Activated naive CD4-positive, alpha-beta T cell treated with anti-CD3 and anti-CD28 coated beads for 36 hours (primary cell): ENCODE measurements at regions not wholly inside any gene's neighbourhood (a gene's known extent, or its start where the extent isn't known, plus 50 kb on each side); places are given as distances from the start of the nearest gene placed in this dataset.

ENCODE experiments used
- CTCF ChIA-PET: fragments of 350-600 bp; sonication (Branson Sonifier 250); formaldehyde crosslinking; loops from one replicate; lab custom pipeline; 2021; ENCODE audit warnings: antibody characterized with exemption; lab: Charles Lee
- DNase-seq: peaks from one replicate; pipeline ENCODE4 v3.0.0-alpha.2; 2020
- H3K27ac Mint-ChIP-seq: one replicate; pipeline ENCODE4 v1.8.0; 2021; ENCODE audit warnings: mild to moderate bottlenecking, mixed read lengths
- H3K27me3 Mint-ChIP-seq: one replicate; pipeline ENCODE4 v1.8.0; 2021; ENCODE audit warnings: low read depth, mixed read lengths
- H3K36me3 Mint-ChIP-seq: one replicate; pipeline ENCODE4 v1.8.0; 2021; ENCODE audit warnings: low read depth, mixed read lengths
- H3K4me1 Mint-ChIP-seq: one replicate; pipeline ENCODE4 v1.8.0; 2021; ENCODE audit warnings: low read depth, mixed read lengths
- H3K4me3 Mint-ChIP-seq: one replicate; pipeline ENCODE4 v1.8.0; 2021; ENCODE audit warnings: mild to moderate bottlenecking, moderate library complexity, mixed read lengths
- H3K9me3 Mint-ChIP-seq: one replicate; pipeline ENCODE4 v1.8.0; 2021; ENCODE audit warnings: mixed read lengths
- intact Hi-C: fragments of 100-400 bp; cut with micrococcal nuclease; formaldehyde crosslinking; loops from one replicate; pipeline ENCODE4 v1.15.1; 2023

- CTCF ChIA-PET = no interaction called here
- Mint-ChIP-seq H3K27ac (no peak overlapping the region), H3K27me3 (peaks cover 30% of the 10 kb centered on the region), H3K9me3 (no peaks in the 10 kb centered on the region), H3K36me3 (no peaks in the 10 kb centered on the region), H3K4me3 (no peak overlapping the region), H3K4me1 (no peaks in the 10 kb centered on the region)
- DNase-seq = no peak
- intact Hi-C loops = no loop called here
Observed at GRCh38 chr1:36591278-36591677, 108.6 kb upstream of the CSF3R start.

GRCh38 chr1:36590771-36591170 is 108.1 kb upstream of the CSF3R start:
- CTCF ChIA-PET = no interaction called here
- H3K27ac Mint-ChIP-seq = no peak overlapping the region
- H3K9me3 Mint-ChIP-seq = no peaks in the 10 kb centered on the region
- H3K4me1 Mint-ChIP-seq = no peaks in the 10 kb centered on the region
- intact Hi-C loops = no loop called here
- peaks cover 31% of the 10 kb centered on the region for H3K27me3 Mint-ChIP-seq
- no peak for DNase-seq
- H3K4me3 Mint-ChIP-seq = no peak overlapping the region
- no peaks in the 10 kb centered on the region for H3K36me3 Mint-ChIP-seq

- Mint-ChIP-seq H3K36me3 (no peaks in the 10 kb centered on the region), H3K4me1 (no peaks in the 10 kb centered on the region), H3K4me3 (no peak overlapping the region), H3K27ac (no peak overlapping the region), H3K27me3 (peaks cover 29% of the 10 kb centered on the region), H3K9me3 (no peaks in the 10 kb centered on the region)
- intact Hi-C loops = no loop called here
- CTCF ChIA-PET = no interaction called here
- DNase-seq = no peak
Observed at GRCh38 chr1:36590264-36590663, 107.6 kb upstream of the CSF3R start.

- CTCF ChIA-PET = no interaction called here
- no peak for DNase-seq
- Mint-ChIP-seq H3K27ac (no peak overlapping the region), H3K36me3 (no peaks in the 10 kb centered on the region), H3K9me3 (no peaks in the 10 kb centered on the region), H3K27me3 (peaks cover 27% of the 10 kb centered on the region), H3K4me1 (no peaks in the 10 kb centered on the region), H3K4me3 (no peak overlapping the region)
- intact Hi-C loops = no loop called here
Observed at GRCh38 chr1:36588972-36589371, 106.3 kb upstream of the CSF3R start.

- peaks cover 14% of the 10 kb centered on the region for H3K27me3 Mint-ChIP-seq
- CTCF ChIA-PET = interaction anchor here (0.6 to 3.9 kb wide), 2 partner anchors 9 kb away, joined by 3 to 19 read pairs; no protein-coding TSS in a partner anchor
Observed at GRCh38 chr1:36585569-36586548, 103.1 kb upstream of the CSF3R start.

GRCh38 chr1:36584874-36585453 is 102.3 kb upstream of the CSF3R start:
- no peak overlapping the region for H3K4me3 Mint-ChIP-seq
- no peak overlapping the region for H3K27ac Mint-ChIP-seq
- intact Hi-C loops = no loop called here
- H3K9me3 Mint-ChIP-seq = no peaks in the 10 kb centered on the region
- no peaks in the 10 kb centered on the region for H3K36me3 Mint-ChIP-seq
- H3K27me3 Mint-ChIP-seq = peaks cover 14% of the 10 kb centered on the region
- CTCF ChIA-PET = interaction anchor here (3.9 kb wide), 1 partner anchor 9 kb away, joined by 19 read pairs; no protein-coding TSS in a partner anchor
- DNase-seq = no peak
- no peaks in the 10 kb centered on the region for H3K4me1 Mint-ChIP-seq

More at GRCh38 chr1:36585569-36586548, 103.1 kb upstream of the CSF3R start:
- Mint-ChIP-seq H3K36me3 (no peaks in the 10 kb centered on the region), H3K4me3 (no peak overlapping the region), H3K9me3 (no peaks in the 10 kb centered on the region), H3K27ac (no peak overlapping the region), H3K4me1 (no peaks in the 10 kb centered on the region)
- DNase-seq = no peak
- intact Hi-C loops = no loop called here

GRCh38 chr1:36583980-36584782 is 101.5 kb upstream of the CSF3R start:
- CTCF ChIA-PET = interaction anchor here (0.6 to 1.1 kb wide), 2 partner anchors 11 to 31 kb away, joined by 3 read pairs; no protein-coding TSS in a partner anchor
- H3K27ac Mint-ChIP-seq = no peak overlapping the region
- intact Hi-C loops = no loop called here
- peaks cover 14% of the 10 kb centered on the region for H3K27me3 Mint-ChIP-seq
- DNase-seq = no peak
- no peaks in the 10 kb centered on the region for H3K9me3 Mint-ChIP-seq
- H3K36me3 Mint-ChIP-seq = no peaks in the 10 kb centered on the region
- H3K4me1 Mint-ChIP-seq = no peaks in the 10 kb centered on the region
- H3K4me3 Mint-ChIP-seq = no peak overlapping the region

- no peak for DNase-seq
- CTCF ChIA-PET = interaction anchor here (0.5 kb wide), 1 partner anchor 480 kb away, joined by 3 read pairs; no protein-coding TSS in a partner anchor
- H3K36me3 Mint-ChIP-seq = no peaks in the 10 kb centered on the region
- intact Hi-C loops = no loop called here
- H3K9me3 Mint-ChIP-seq = no peaks in the 10 kb centered on the region
- no peak overlapping the region for H3K27ac Mint-ChIP-seq
- no peaks in the 10 kb centered on the region for H3K4me1 Mint-ChIP-seq
- no peak overlapping the region for H3K4me3 Mint-ChIP-seq
- peaks cover 14% of the 10 kb centered on the region for H3K27me3 Mint-ChIP-seq
Observed at GRCh38 chr1:36583080-36583479, 100.4 kb upstream of the CSF3R start.

- Mint-ChIP-seq H3K9me3 (no peaks in the 10 kb centered on the region), H3K27me3 (peaks cover 9% of the 10 kb centered on the region), H3K36me3 (no peaks in the 10 kb centered on the region), H3K4me3 (no peak overlapping the region), H3K27ac (no peak overlapping the region), H3K4me1 (no peaks in the 10 kb centered on the region)
- CTCF ChIA-PET = no interaction called here
- no peak for DNase-seq
- intact Hi-C loops = no loop called here
Observed at GRCh38 chr1:36582066-36582755, 99.5 kb upstream of the CSF3R start.

GRCh38 chr1:36580524-36580923 is 97.8 kb upstream of the CSF3R start:
- H3K9me3 Mint-ChIP-seq = no peaks in the 10 kb centered on the region
- intact Hi-C loops = no loop called here
- H3K27ac Mint-ChIP-seq = no peak overlapping the region
- H3K4me3 Mint-ChIP-seq = no peak overlapping the region
- CTCF ChIA-PET = interaction anchor here (0.7 kb wide), 2 partner anchors 66 to 854 kb away, joined by 3 read pairs; no protein-coding TSS in a partner anchor
- no peaks in the 10 kb centered on the region for H3K4me1 Mint-ChIP-seq
- no peak for DNase-seq
- no peaks in the 10 kb centered on the region for H3K36me3 Mint-ChIP-seq
- peaks cover 3% of the 10 kb centered on the region for H3K27me3 Mint-ChIP-seq

- Mint-ChIP-seq H3K4me3 (no peak overlapping the region), H3K36me3 (no peaks in the 10 kb centered on the region), H3K4me1 (no peaks in the 10 kb centered on the region), H3K9me3 (no peaks in the 10 kb centered on the region), H3K27me3 (peaks cover 6% of the 10 kb centered on the region), H3K27ac (no peak overlapping the region)
- intact Hi-C loops = loop anchor here (5.0 kb wide), 1 partner anchor 743 kb away; no protein-coding TSS in a partner anchor
- CTCF ChIA-PET = interaction anchor here (0.7 kb wide), 1 partner anchor 18 kb away, joined by 3 read pairs; no protein-coding TSS in a partner anchor
- DNase-seq = no peak
Observed at GRCh38 chr1:36579039-36579438, 96.3 kb upstream of the CSF3R start.
